Fibroblast of lung (primary cell): ENCODE measurements at regions not wholly inside any gene's neighbourhood (a gene's known extent, or its start where the extent isn't known, plus 50 kb on each side); places are given as distances from the start of the nearest gene placed in this dataset.

ENCODE experiments used
- CTCF ChIP-seq, 2 donors: IDR thresholded peaks in 1 of 2; conservative IDR thresholded peaks in 1 of 2; 1 replicate in 1 of 2; 2 replicates in 1 of 2; pipeline ENCODE4 v1.5.1; 2011 to 2012; ENCODE audit warnings: low read length in 2 of 2, control low read depth in 1 of 2, inconsistent platforms in 1 of 2, low read depth in 1 of 2, mild to moderate bottlenecking in 1 of 2
- EZH2 ChIP-seq: IDR thresholded peaks from 2 replicates; pipeline ENCODE4 v1.5.1; 2012; ENCODE audit warnings: low read length, control low read depth, mild to moderate bottlenecking; ENCODE audit errors: missing control alignments

- no peak for TF ChIP-seq CTCF (conservative IDR thresholded peaks at IDR 0.05 in 1 of 2, IDR thresholded peaks at IDR 0.05 in 1 of 2; ENCODE audit: low read depth in 1 of 2, low read length in 2 of 2)
- TF ChIP-seq EZH2, result no peak
These were observed 55.8 kb upstream of the CLDN14 start for GRCh38 chr21:36535618-36536241.
